SHP77 treated with DMSO at 0.1 percent for 48 hours (cell line): ENCODE measurements at regions not wholly inside any gene's neighbourhood (a gene's known extent, or its start where the extent isn't known, plus 50 kb on each side); places are given as distances from the start of the nearest gene placed in this dataset.
"Not testable (repeated sequence)": the region's sequence is repeated elsewhere in the genome, so short reads cannot be mapped to it uniquely, and the experiment has no call there.

Experiments used
- DNase-seq: peaks from one replicate; lab custom pipeline; 2025; lab: John Stamatoyannopoulos, UW

- DNase-seq, result not testable (repeated sequence)
Measured at GRCh38 chr20:25798174-25798993, 101.7 kb upstream of the ZNF337 start.

- DNase-seq, result not testable (repeated sequence)
Measured at GRCh38 chr20:25797062-25797461, 100.4 kb upstream of the ZNF337 start.

- DNase-seq, result not testable (repeated sequence)
Measured at GRCh38 chr20:25777241-25777640, 80.6 kb upstream of the ZNF337 start.

GRCh38 chr20:25774711-25775110 lies 78.1 kb upstream of the ZNF337 start:
- DNase-seq, result not testable (repeated sequence)

- not testable (repeated sequence) for DNase-seq
Measured at GRCh38 chr20:25774203-25774602, 77.5 kb upstream of the ZNF337 start.

DNA sequence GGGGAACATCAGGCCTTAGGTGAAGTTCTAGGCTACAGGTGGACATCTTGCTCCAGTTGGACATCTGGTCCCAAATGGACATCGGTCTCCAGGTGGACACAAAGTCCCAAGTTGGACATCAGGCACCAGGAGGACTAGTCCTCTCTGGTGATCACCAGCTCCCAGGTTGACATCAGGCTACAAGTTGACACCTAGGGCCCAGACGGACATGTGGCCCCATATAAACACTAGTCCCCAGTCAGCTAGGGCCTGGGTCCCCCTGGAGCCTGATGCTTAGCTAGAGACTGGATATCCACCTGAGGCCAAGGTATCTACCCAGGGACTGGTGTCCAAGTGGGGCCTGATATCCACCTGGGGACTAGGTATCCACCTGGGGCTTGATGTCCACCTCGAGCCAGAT lies 75.8 kb upstream of the ZNF337 start:
- not testable (repeated sequence) for DNase-seq

DNA sequence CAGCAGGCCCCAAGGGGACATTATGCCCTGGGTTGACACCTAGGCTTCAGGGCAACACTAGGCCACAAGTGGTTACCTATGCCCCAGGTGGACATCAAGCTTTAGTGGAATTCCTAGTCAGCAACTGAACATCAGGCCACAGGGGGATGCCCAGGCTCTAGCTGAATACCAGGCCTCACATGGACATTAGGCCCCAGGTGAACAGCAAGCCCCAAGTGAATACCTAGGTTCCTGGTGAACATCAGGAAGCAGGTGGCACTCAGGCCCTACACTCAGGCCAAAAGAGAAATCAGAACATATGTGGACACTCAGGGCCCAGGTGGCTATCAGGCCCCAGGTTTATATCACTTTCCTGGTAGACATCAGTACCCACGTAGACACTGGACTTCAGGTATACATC lies 75.2 kb upstream of the ZNF337 start:
- DNase-seq, result not testable (repeated sequence)

- DNase-seq, result no peak
Measured at GRCh38 chr20:25761596-25761995, 64.9 kb upstream of the ZNF337 start.

GRCh38 chr20:25761046-25761445 lies 64.4 kb upstream of the ZNF337 start:
- not testable (repeated sequence) for DNase-seq

- peak; percentile 78 for DNase-seq
Measured at GRCh38 chr20:25750765-25751696, 54.4 kb upstream of the ZNF337 start.

GRCh38 chr20:25750220-25750764 lies 53.6 kb upstream of the ZNF337 start:
- DNase-seq, result peak; percentile 48

GRCh38 chr20:25749649-25750048 lies 53.0 kb upstream of the ZNF337 start:
- peak; percentile 23 for DNase-seq
